Fibroblast of mammary gland (primary cell): ENCODE measurements at regions not wholly inside any gene's neighbourhood (a gene's known extent, or its start where the extent isn't known, plus 50 kb on each side); places are given as distances from the start of the nearest gene placed in this dataset.
"Not testable (repeated sequence)": the region's sequence is repeated elsewhere in the genome, so short reads cannot be mapped to it uniquely, and the experiment has no call there.

Source experiments
- DNase-seq: peaks from one replicate; pipeline ENCODE4 v3.0.0-alpha.2; 2010; ENCODE audit warnings: low read depth
- H3K4me3 ChIP-seq: 2 replicates; pipeline ENCODE4 v1.5.1; 2011; ENCODE audit warnings: low read depth, mild to moderate bottlenecking, low read length, moderate library complexity; ENCODE audit not compliant: control insufficient read depth
- TF ChIP-seq, protein P1 (sequence below): conservative IDR thresholded peaks from 2 replicates; pipeline ENCODE4 v1.5.1; 2011; ENCODE audit warnings: low read depth, low read length, inconsistent platforms; ENCODE audit not compliant: control insufficient read depth, insufficient read depth

DNA sequence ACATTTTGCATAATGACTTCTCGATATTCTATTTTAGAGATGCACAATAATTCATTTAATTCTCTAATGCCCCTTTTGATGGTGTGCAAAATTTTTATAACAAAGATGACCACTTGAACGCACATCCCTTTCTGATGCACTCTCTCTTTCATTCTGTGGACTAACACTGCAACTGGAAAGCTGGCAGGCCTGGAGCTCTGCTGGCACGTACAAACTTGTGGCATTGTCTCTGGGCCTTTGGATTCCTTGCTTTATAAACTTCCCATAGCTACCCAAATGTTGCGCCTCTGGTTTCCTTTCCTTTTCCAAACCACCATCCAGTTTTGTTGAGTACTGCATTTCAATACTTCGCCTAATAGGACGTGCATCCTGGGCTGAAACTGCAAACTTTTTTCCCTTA, 194.5 kb upstream of the CFAP20DC start:
- H3K4me3 ChIP-seq, result no peak overlapping the region
- TF ChIP-seq, protein P1, sequence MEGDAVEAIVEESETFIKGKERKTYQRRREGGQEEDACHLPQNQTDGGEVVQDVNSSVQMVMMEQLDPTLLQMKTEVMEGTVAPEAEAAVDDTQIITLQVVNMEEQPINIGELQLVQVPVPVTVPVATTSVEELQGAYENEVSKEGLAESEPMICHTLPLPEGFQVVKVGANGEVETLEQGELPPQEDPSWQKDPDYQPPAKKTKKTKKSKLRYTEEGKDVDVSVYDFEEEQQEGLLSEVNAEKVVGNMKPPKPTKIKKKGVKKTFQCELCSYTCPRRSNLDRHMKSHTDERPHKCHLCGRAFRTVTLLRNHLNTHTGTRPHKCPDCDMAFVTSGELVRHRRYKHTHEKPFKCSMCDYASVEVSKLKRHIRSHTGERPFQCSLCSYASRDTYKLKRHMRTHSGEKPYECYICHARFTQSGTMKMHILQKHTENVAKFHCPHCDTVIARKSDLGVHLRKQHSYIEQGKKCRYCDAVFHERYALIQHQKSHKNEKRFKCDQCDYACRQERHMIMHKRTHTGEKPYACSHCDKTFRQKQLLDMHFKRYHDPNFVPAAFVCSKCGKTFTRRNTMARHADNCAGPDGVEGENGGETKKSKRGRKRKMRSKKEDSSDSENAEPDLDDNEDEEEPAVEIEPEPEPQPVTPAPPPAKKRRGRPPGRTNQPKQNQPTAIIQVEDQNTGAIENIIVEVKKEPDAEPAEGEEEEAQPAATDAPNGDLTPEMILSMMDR, result no peak
- no peak for DNase-seq

DNA sequence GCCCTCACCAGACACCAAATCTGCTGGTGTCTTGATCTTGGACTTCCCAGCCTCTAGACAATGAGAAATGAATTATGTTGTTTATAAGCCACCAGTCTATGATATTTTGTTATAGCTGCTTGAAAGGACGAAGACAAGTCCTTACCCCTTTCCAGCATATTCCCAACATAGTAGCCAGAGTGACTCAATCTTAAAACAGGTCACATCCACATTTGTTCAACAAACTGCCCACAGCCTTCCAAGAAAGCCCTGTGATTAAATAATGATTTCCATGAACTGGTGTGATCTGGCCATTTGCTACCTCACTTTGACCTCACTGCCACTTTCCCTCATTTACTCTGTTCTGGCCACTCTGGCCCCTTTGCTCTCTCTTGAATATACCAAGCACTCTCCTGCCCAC, 193.7 kb upstream of the CFAP20DC start:
- no peak overlapping the region for H3K4me3 ChIP-seq
- TF ChIP-seq, protein P1, result no peak
- DNase-seq, result no peak

DNA sequence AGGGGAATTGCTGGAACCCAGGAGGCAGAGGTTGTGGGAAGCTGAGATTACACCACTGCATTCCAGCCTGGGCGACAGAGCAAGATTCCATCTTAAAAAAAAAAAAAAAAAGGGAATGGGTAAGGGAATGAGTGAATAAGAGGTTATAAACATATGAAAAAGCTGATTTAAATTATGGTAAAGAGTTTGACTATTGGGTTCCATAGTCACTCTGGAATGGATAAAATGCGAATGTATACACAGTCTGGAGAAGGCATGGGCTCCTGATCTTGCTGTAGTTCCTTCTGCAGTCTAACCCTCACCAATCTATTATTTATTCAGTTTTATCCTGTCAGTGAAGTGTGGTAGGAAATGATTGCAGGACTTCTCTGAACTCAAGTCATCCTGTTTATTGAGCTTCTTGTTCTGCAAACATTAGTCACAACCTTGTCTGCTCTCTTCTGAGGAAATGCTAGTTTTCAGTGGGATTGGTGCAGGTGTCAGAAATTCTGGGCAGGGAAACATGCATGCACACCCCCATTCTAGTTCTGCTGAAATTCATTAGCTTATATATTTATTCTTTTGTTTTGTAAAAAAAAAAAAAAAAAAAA, 190.9 kb upstream of the CFAP20DC start:
- DNase-seq, result no peak
- H3K4me3 ChIP-seq, result no peak overlapping the region
- TF ChIP-seq, protein P1, result no peak

DNA sequence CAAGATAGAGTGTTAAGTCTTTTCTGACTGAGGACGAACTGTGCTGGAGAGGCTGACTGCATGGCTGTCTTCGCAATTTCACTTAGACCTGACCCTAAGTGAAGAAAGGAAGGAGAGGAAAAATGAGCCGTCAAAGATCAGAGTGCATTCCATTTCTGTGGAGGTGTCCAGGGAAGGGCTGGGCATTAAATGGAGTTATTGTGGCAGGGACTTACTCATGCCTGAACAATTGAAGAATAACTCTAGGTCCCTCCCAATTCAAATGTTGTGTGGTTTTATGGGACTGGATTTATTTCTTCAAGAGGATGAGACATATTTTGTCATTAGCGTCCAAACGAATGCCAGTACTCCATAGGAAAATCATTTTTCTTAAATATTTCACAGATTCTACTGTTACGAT, 187.3 kb upstream of the CFAP20DC start:
- no peak for DNase-seq

DNA sequence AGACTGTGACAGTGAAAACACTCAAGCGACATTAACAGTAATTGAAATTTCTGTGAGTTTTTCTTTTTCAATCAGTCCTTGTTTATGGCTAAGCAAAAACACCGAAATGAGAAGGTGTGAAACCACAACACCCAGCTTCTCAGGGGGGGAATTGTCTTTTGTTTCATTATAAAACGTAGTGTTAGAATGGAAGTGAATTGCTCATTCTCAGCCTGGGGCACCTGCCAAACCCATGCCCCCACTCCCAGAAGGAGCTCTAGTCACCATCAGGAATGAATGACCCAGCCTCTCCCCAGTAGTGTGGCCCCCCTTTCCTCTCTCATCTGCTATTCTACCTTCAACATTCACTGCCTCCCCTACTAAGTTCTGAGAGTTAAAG, 185.8 kb upstream of the CFAP20DC start:
- H3K4me3 ChIP-seq, result no peak overlapping the region
- DNase-seq, result no peak
- TF ChIP-seq, protein P1, result no peak

More for the DNA sequence above, 187.3 kb upstream of the CFAP20DC start:
- TF ChIP-seq, protein P1, result no peak
- no peak overlapping the region for H3K4me3 ChIP-seq

DNA sequence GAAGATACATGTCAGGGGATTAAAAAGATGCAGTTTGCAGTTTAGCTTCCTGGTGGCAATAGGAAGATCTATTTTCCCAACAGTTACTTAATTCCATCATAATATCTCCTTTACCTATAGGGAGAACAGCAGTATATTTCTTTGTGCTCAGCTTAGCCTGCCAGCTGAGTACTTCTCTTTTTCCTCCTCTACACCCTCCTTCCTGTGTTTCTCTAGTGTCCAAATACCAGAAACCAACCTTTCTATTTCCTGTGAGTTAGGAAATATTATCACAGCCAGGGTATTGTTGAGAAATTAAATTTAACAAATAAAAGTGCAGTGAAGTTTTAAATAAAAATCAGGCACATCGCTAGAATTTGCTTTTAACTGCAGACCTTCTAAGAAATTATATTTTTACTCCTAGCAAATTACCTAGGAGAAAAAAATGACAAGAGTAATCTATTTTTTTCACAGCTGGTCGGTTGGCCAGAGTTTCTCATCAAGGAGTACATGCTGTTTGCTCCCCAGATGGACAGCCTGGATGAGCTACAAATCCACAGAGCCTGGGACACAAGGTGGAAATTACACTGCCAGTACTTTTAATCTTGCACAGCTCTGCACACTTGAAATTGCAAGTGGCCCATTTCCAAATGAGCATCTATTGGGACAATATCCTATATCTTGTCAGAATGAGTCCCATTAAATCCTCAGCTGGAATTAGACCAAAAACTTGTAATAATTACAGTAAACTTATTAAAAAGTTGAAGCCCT, 185.2 kb upstream of the CFAP20DC start:
- TF ChIP-seq, protein P1, result no peak
- H3K4me3 ChIP-seq, result no peak overlapping the region
- no peak for DNase-seq

DNA sequence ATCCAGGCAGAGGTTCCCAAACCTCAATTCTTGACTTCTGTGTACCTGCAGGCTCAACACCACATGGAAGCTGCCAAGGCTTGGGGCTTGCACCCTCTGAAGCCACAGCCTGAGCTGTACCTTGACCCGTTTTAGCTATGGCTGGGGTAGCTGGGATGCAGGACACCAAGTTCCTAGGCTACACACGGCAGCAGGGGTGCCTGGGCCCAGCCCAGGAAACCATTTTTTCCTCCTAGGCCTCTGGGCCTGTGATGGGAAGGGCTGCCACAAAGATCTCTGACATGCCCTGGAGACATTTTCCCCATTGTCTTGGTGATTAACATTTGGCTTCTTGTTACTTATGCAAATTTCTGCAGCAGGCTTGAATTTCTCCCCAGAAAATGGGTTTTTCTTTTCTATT, 180.6 kb upstream of the CFAP20DC start:
- DNase-seq, H3K4me3 ChIP-seq: not testable (repeated sequence)
